Fibroblast of villous mesenchyme (primary cell): ENCODE measurements at regions not wholly inside any gene's neighbourhood (a gene's known extent, or its start where the extent isn't known, plus 50 kb on each side); places are given as distances from the start of the nearest gene placed in this dataset.

Experiments used
- DNase-seq: peaks from one replicate; pipeline ENCODE4 v3.0.0-alpha.2; 2010; ENCODE audit warnings: low read depth
- H3K4me3 ChIP-seq: 2 replicates; pipeline ENCODE4 v1.5.1; 2011; ENCODE audit warnings: low read depth, mild to moderate bottlenecking, low read length
- TF ChIP-seq, protein P1 (sequence below): IDR thresholded peaks from 2 replicates; pipeline ENCODE4 v1.5.1; 2012; ENCODE audit warnings: low read depth, mild to moderate bottlenecking, low read length; ENCODE audit not compliant: insufficient read depth

GRCh38 chr11:39462506-39462905 is 1996.9 kb downstream of the LRRC4C start:
- no peak overlapping the region for H3K4me3 ChIP-seq
- TF ChIP-seq, protein P1, sequence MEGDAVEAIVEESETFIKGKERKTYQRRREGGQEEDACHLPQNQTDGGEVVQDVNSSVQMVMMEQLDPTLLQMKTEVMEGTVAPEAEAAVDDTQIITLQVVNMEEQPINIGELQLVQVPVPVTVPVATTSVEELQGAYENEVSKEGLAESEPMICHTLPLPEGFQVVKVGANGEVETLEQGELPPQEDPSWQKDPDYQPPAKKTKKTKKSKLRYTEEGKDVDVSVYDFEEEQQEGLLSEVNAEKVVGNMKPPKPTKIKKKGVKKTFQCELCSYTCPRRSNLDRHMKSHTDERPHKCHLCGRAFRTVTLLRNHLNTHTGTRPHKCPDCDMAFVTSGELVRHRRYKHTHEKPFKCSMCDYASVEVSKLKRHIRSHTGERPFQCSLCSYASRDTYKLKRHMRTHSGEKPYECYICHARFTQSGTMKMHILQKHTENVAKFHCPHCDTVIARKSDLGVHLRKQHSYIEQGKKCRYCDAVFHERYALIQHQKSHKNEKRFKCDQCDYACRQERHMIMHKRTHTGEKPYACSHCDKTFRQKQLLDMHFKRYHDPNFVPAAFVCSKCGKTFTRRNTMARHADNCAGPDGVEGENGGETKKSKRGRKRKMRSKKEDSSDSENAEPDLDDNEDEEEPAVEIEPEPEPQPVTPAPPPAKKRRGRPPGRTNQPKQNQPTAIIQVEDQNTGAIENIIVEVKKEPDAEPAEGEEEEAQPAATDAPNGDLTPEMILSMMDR: no peak
- DNase-seq: no peak

DNA sequence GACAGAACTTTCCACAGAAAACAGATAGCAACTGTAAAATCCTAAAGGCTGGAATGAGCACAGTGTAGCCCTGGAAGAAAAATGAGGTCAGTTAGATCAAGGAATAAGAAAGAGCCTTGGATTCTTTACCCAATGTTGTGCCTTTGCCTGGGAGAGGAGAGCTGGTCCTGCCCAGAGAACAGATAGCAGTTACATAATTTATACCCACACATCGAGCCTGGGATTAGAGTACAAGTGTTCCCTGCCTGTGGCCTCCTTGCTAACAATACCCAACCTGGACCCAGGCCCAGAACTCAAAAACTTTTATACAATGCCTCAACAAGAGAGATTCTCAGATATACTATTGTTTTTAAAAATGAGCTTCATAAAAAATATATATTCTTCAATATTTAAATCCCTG is 1998.4 kb downstream of the LRRC4C start:
- TF ChIP-seq, protein P1: no peak
- DNase-seq: no peak
- H3K4me3 ChIP-seq: no peak overlapping the region

- no peak for DNase-seq
- no peak overlapping the region for H3K4me3 ChIP-seq
- TF ChIP-seq, protein P1: no peak
These were observed 1999.8 kb downstream of the LRRC4C start for GRCh38 chr11:39459606-39460005.

DNA sequence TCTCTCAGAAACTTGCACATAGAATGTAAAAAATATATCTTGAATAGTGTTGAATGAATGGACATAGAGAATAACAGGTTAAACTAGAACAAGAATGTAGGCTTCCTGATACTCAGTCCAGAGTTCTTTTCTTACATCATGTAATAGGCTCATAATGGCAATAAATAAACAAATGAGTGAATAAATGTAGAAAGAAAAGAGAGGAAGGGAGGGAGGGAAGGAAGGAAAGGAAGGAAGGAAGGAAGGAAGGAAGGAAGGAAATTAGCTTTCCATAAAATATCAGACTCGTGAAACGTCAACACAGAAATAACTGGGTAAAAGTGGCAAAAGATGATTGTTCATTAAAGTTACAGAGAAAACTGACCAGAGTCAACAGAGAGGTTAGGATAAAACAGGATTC is 2001.0 kb downstream of the LRRC4C start:
- no peak for DNase-seq
- no peak overlapping the region for H3K4me3 ChIP-seq
- TF ChIP-seq, protein P1: no peak

GRCh38 chr11:39443424-39444022 is 2015.9 kb downstream of the LRRC4C start:
- no peak for DNase-seq
- H3K4me3 ChIP-seq: no peak overlapping the region
- TF ChIP-seq, protein P1: no peak

DNA sequence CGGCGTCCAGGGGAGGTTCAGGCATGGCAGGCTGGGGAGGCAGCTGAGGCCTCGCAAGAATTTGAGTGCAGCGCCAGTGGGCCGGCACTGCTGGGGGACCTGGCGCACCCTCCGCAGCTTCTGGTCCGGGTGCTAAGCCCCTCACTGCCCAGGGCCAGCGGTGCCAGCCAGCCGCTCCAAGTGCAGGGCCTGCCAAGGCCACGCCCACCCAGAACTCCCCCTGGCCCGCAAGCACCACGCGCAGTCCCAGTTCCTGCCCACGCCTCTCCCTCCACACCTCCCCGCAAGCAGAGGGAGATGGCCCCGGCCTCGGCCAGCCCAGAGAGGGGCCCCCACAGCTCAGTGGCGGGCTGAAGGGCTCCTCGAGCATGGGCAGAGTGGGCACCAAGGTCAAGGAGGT is 2017.3 kb downstream of the LRRC4C start:
- H3K4me3 ChIP-seq: no peak overlapping the region
- TF ChIP-seq, protein P1: no peak
- DNase-seq: no peak

GRCh38 chr11:39435641-39436040 is 2023.8 kb downstream of the LRRC4C start:
- no peak for DNase-seq
- TF ChIP-seq, protein P1: no peak
- H3K4me3 ChIP-seq: no peak overlapping the region
